ENCODE measurements at regions not wholly inside any gene's neighbourhood (a gene's known extent, or its start where the extent isn't known, plus 50 kb on each side); places are given as distances from the start of the nearest gene placed in this dataset.

DNA sequence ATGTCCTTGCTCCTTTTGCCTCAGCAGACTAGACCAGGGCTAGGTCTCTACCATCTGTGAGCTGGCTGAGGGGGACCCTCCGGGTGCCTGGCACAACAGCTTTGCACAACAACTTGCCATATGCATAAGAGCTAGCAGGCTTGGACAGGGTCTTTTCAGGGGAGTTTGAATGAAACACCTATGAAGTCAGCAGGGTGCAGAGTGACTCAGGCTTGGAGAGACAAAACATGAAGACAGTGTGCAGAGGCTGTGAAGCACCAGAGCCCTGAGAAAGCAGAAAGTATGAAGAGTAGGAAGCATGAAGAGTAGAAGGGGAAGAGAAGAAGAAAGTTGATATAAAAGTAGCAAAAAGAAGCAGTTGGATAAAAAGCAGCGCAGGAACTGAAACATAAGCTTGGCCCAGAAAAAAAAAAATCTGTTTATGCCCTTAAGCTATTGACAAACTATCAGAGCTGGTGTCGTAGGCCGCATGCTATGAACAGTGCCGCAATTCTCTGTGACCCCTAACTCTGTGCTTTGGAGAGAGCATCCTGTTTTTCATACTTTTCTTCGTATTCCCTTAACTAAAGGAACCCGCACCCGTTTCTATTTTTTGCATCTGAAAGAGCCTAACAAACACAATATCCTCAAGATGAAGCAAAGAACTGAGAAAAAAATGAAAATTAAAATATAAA lies 52.7 kb upstream of the FAM216B start:
- no peaks in the 10 kb centered on the region for H4K20me1 ChIP-seq (replicated peaks; ENCODE audit: control insufficient read depth, insufficient read depth, low read length)
- BruUV-seq (replicated peaks) = no TSS peak
- H3K27me3 ChIP-seq (ENCODE audit: control insufficient read depth in 2 of 2, insufficient read depth in 2 of 2, low read length in 2 of 2) = no peaks in the 10 kb centered on the region
- in situ Hi-C loops (cut with MboI) = no loop called here
- no peaks in the 10 kb centered on the region for H3K79me2 ChIP-seq (ENCODE audit: control insufficient read depth, insufficient read depth, low read length)
- CTCF ChIA-PET (ENCODE audit: low intra/inter-chr PET ratio) = no interaction called here
- intact Hi-C loops (cut with micrococcal nuclease) = no loop called here
- TF ChIP-seq, protein P1, sequence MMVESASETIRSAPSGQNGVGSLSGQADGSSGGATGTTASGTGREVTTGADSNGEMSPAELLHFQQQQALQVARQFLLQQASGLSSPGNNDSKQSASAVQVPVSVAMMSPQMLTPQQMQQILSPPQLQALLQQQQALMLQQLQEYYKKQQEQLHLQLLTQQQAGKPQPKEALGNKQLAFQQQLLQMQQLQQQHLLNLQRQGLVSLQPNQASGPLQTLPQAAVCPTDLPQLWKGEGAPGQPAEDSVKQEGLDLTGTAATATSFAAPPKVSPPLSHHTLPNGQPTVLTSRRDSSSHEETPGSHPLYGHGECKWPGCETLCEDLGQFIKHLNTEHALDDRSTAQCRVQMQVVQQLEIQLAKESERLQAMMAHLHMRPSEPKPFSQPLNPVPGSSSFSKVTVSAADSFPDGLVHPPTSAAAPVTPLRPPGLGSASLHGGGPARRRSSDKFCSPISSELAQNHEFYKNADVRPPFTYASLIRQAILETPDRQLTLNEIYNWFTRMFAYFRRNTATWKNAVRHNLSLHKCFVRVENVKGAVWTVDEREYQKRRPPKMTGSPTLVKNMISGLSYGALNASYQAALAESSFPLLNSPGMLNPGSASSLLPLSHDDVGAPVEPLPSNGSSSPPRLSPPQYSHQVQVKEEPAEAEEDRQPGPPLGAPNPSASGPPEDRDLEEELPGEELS (CRISPR knock-in tag; IDR thresholded peaks at IDR 0.05; ENCODE audit: borderline replicate concordance) = no peak
- TF ChIP-seq ASH1L (IDR thresholded peaks at IDR 0.05; ENCODE audit: borderline replicate concordance, low read depth, partially characterized antibody) = no peak
- TF ChIP-seq ADNP (tag; IDR thresholded peaks at IDR 0.05) = no peak
- no peak for TF ChIP-seq RAD51 (IDR thresholded peaks at IDR 0.05; ENCODE audit: borderline replicate concordance, low read depth)
- TF ChIP-seq RHOXF2B (CRISPR knock-in tag; conservative IDR thresholded peaks at IDR 0.05) = no peak
- TF ChIP-seq POLR2B (IDR thresholded peaks at IDR 0.05; ENCODE audit: low read depth, partially characterized antibody) = no peak
- TF ChIP-seq ZNF408 (CRISPR knock-in tag; IDR thresholded peaks at IDR 0.05; ENCODE audit: low read depth) = no peak
- no peak for TF ChIP-seq ZNF282 (CRISPR knock-in tag; IDR thresholded peaks at IDR 0.05)
- TF ChIP-seq SMARCB1 (IDR thresholded peaks at IDR 0.05; ENCODE audit: insufficient read length, low read depth) = no peak
- TF ChIP-seq, protein P2, sequence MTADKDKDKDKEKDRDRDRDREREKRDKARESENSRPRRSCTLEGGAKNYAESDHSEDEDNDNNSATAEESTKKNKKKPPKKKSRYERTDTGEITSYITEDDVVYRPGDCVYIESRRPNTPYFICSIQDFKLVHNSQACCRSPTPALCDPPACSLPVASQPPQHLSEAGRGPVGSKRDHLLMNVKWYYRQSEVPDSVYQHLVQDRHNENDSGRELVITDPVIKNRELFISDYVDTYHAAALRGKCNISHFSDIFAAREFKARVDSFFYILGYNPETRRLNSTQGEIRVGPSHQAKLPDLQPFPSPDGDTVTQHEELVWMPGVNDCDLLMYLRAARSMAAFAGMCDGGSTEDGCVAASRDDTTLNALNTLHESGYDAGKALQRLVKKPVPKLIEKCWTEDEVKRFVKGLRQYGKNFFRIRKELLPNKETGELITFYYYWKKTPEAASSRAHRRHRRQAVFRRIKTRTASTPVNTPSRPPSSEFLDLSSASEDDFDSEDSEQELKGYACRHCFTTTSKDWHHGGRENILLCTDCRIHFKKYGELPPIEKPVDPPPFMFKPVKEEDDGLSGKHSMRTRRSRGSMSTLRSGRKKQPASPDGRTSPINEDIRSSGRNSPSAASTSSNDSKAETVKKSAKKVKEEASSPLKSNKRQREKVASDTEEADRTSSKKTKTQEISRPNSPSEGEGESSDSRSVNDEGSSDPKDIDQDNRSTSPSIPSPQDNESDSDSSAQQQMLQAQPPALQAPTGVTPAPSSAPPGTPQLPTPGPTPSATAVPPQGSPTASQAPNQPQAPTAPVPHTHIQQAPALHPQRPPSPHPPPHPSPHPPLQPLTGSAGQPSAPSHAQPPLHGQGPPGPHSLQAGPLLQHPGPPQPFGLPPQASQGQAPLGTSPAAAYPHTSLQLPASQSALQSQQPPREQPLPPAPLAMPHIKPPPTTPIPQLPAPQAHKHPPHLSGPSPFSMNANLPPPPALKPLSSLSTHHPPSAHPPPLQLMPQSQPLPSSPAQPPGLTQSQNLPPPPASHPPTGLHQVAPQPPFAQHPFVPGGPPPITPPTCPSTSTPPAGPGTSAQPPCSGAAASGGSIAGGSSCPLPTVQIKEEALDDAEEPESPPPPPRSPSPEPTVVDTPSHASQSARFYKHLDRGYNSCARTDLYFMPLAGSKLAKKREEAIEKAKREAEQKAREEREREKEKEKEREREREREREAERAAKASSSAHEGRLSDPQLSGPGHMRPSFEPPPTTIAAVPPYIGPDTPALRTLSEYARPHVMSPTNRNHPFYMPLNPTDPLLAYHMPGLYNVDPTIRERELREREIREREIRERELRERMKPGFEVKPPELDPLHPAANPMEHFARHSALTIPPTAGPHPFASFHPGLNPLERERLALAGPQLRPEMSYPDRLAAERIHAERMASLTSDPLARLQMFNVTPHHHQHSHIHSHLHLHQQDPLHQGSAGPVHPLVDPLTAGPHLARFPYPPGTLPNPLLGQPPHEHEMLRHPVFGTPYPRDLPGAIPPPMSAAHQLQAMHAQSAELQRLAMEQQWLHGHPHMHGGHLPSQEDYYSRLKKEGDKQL (CRISPR knock-in tag; IDR thresholded peaks at IDR 0.05; ENCODE audit: borderline replicate concordance) = no peak
- TF ChIP-seq, protein P3, sequence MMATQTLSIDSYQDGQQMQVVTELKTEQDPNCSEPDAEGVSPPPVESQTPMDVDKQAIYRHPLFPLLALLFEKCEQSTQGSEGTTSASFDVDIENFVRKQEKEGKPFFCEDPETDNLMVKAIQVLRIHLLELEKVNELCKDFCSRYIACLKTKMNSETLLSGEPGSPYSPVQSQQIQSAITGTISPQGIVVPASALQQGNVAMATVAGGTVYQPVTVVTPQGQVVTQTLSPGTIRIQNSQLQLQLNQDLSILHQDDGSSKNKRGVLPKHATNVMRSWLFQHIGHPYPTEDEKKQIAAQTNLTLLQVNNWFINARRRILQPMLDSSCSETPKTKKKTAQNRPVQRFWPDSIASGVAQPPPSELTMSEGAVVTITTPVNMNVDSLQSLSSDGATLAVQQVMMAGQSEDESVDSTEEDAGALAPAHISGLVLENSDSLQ (IDR thresholded peaks at IDR 0.05) = no peak
- no peak for TF ChIP-seq XRCC5 (IDR thresholded peaks at IDR 0.05; ENCODE audit: low read depth, low read length)
- H3K27ac ChIP-seq (ENCODE audit: extremely low read depth, low read depth, low read length) = no peak overlapping the region
- no peak for FAIRE-seq
- WGBS (ENCODE audit: insufficient coverage, low coverage, missing lambda C conversion rate) = under 1% methylated on average over 7 of the region's 8 CpGs
- no peak overlapping the region for H2AFZ ChIP-seq (ENCODE audit: low read depth, low read length)
- H3K36me3 ChIP-seq (ENCODE audit: control insufficient read depth, insufficient read depth, low read length) = no peaks in the 10 kb centered on the region
- POLR2A ChIA-PET = no interaction called here
- no peak for DNase-seq (ENCODE audit: extremely low read depth in 1 of 4, low spot score in 3 of 4)
- H3K4me2 ChIP-seq (ENCODE audit: insufficient read depth, low read length) = no peak overlapping the region
- no peak overlapping the region for H3K9ac ChIP-seq (ENCODE audit: insufficient read depth in 1 of 2, low read depth in 2 of 2, low read length in 2 of 2)
- H3K4me1 ChIP-seq (replicated peaks in 1 of 2; ENCODE audit: control insufficient read depth in 2 of 2, insufficient read depth in 2 of 2, low read length in 2 of 2) = no peaks in the 10 kb centered on the region
- no peaks in the 10 kb centered on the region for H3K9me3 ChIP-seq (replicated peaks; ENCODE audit: control insufficient read depth, insufficient read depth, low read depth, low read length)
- H3K4me3 ChIP-seq = no peak overlapping the region
- H3K9me1 ChIP-seq (ENCODE audit: control insufficient read depth, insufficient read depth, low read length) = no peaks in the 10 kb centered on the region
- ATAC-seq = no peak
